ENCODE measurements at regions not wholly inside any gene's neighbourhood (a gene's known extent, or its start where the extent isn't known, plus 50 kb on each side); places are given as distances from the start of the nearest gene placed in this dataset.
"Not testable (repeated sequence)": the region's sequence is repeated elsewhere in the genome, so short reads cannot be mapped to it uniquely, and the experiment has no call there.

DNA sequence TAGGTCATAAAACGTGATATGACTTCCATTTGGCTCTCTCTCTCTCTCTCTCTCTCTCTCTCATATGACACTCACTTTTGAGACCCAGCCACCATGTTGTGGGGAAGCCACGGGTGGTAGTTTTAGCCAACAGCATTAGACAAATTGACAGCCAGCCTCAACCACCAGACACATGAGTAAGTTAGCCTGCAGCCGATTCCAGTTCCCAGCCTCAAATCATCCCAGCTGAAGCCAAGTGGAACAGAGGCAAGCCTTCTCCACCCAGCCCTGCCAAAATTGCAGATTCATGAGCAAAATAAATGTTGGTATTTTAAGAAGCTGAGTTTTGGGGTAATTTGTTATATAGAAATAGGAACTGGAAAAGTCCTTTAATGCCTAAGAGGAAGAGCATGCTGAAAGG lies 98.0 kb upstream of the DNAH14 start:
- H3K27me3 ChIP-seq (replicated peaks; ENCODE audit: control insufficient read depth, insufficient read depth, low read length): no peaks in the 10 kb centered on the region
- H3K9me3 ChIP-seq: peaks cover 7% of the 10 kb centered on the region; the same call in 1 of the 2 replicates
- CTCF ChIA-PET: no interaction called here
- H3K36me3 ChIP-seq (ENCODE audit: control insufficient read depth, insufficient read depth, low read length): no peaks in the 10 kb centered on the region
- Mint-ChIP-seq H3K4me1 (ENCODE audit: low read depth, unreplicated experiment) (no peaks in the 10 kb centered on the region), H3K27me3 (ENCODE audit: insufficient read depth, unreplicated experiment) (peaks cover 6% of the 10 kb centered on the region), H3K36me3 (ENCODE audit: insufficient read depth, unreplicated experiment) (no peaks in the 10 kb centered on the region), H3K9me3 (ENCODE audit: unreplicated experiment) (peaks cover 14% of the 10 kb centered on the region), H3K27ac (ENCODE audit: unreplicated experiment) (no peak overlapping the region), H3K4me3 (ENCODE audit: unreplicated experiment) (no peak overlapping the region)
- TF ChIP-seq, protein P1, sequence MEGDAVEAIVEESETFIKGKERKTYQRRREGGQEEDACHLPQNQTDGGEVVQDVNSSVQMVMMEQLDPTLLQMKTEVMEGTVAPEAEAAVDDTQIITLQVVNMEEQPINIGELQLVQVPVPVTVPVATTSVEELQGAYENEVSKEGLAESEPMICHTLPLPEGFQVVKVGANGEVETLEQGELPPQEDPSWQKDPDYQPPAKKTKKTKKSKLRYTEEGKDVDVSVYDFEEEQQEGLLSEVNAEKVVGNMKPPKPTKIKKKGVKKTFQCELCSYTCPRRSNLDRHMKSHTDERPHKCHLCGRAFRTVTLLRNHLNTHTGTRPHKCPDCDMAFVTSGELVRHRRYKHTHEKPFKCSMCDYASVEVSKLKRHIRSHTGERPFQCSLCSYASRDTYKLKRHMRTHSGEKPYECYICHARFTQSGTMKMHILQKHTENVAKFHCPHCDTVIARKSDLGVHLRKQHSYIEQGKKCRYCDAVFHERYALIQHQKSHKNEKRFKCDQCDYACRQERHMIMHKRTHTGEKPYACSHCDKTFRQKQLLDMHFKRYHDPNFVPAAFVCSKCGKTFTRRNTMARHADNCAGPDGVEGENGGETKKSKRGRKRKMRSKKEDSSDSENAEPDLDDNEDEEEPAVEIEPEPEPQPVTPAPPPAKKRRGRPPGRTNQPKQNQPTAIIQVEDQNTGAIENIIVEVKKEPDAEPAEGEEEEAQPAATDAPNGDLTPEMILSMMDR (IDR thresholded peaks at IDR 0.05; ENCODE audit: insufficient read depth in 1 of 2, low read depth in 1 of 2, low read length in 1 of 2, severe bottlenecking in 1 of 2, unreplicated experiment in 1 of 2): no peak
- no peak overlapping the region for H3K4me3 ChIP-seq (ENCODE audit: low read depth, low read length)
- POLR2A ChIA-PET: no interaction called here
- no TSS peak for BruUV-seq (replicated peaks)
- H3K4me1 ChIP-seq: no peaks in the 10 kb centered on the region
- DNase-seq: no peak
- intact Hi-C loops (cut with micrococcal nuclease; ENCODE audit: unreplicated experiment): no loop called here

DNA sequence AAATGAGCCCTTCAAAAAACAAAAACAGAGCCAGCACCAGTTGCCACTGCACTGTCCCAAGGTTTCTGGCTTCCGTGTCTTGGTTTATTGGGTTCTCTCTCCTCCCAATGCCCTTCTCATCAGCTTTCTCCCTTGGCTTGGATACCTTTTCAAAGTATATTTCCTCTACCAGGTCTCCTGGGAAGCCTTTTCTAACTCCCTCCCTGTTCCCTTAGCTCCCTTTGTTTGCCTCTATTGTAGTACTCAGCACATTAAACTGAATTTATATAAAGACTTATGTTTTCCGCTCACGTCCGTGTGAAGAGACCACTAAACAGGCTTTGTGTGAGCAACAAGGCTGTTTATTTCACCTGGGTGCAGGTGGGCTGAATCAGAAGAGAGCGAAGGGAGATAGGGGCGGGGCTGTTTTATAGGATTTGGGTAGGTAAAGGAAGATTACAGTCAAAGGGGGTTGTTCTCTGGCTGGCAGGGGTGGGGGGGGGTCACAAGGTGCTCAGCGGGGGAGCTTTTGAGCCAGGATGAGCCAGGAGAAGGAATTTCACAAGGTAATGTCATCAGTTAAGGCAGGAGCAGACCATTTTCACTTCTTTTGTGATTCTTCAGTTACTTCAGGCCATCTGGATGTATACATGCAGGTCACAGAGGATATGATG lies 89.7 kb upstream of the DNAH14 start:
- H3K27me3 Mint-ChIP-seq (ENCODE audit: insufficient read depth, unreplicated experiment); DNase-seq; H3K27me3 ChIP-seq (replicated peaks; ENCODE audit: control insufficient read depth, insufficient read depth, low read length); H3K4me1 ChIP-seq; H3K4me3 Mint-ChIP-seq (ENCODE audit: unreplicated experiment); H3K4me3 ChIP-seq (ENCODE audit: low read depth, low read length); H3K27ac Mint-ChIP-seq (ENCODE audit: unreplicated experiment); intact Hi-C loops (cut with micrococcal nuclease; ENCODE audit: unreplicated experiment); H3K4me1 Mint-ChIP-seq (ENCODE audit: low read depth, unreplicated experiment); H3K36me3 Mint-ChIP-seq (ENCODE audit: insufficient read depth, unreplicated experiment); H3K36me3 ChIP-seq (ENCODE audit: control insufficient read depth, insufficient read depth, low read length); POLR2A ChIA-PET; BruUV-seq (replicated peaks); CTCF ChIA-PET; H3K9me3 ChIP-seq: not testable (repeated sequence)
- peaks cover 28% of the 10 kb centered on the region for H3K9me3 Mint-ChIP-seq (ENCODE audit: unreplicated experiment)

DNA sequence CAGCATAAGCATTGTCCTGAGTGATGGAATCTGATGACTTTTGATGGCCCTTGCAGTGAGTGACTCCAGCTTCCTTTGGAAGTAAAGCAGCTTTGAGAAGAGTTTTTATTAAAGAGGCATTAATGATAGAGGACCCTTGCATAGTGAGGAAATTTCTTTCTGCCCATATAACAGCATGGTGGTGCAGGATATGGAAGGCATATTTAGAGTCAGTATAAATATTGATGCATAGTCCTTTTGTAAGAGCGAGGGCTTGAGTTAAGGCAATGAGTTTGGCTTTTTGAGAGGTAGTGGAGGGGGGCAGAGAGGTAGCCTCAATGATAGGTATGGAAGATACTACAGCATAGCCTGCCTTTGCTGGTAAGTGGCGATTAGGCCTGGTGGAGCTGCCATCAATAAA lies 87.7 kb upstream of the DNAH14 start:
- H3K27me3 Mint-ChIP-seq (ENCODE audit: insufficient read depth, unreplicated experiment); intact Hi-C loops (cut with micrococcal nuclease; ENCODE audit: unreplicated experiment); POLR2A ChIA-PET; DNase-seq; H3K27ac Mint-ChIP-seq (ENCODE audit: unreplicated experiment); H3K36me3 Mint-ChIP-seq (ENCODE audit: insufficient read depth, unreplicated experiment); H3K4me1 Mint-ChIP-seq (ENCODE audit: low read depth, unreplicated experiment); H3K9me3 ChIP-seq; H3K4me3 ChIP-seq (ENCODE audit: low read depth, low read length); BruUV-seq (replicated peaks); H3K4me3 Mint-ChIP-seq (ENCODE audit: unreplicated experiment); H3K4me1 ChIP-seq; H3K27me3 ChIP-seq (replicated peaks; ENCODE audit: control insufficient read depth, insufficient read depth, low read length); CTCF ChIA-PET; H3K36me3 ChIP-seq (ENCODE audit: control insufficient read depth, insufficient read depth, low read length): not testable (repeated sequence)
- H3K9me3 Mint-ChIP-seq (ENCODE audit: unreplicated experiment): peaks cover 35% of the 10 kb centered on the region

DNA sequence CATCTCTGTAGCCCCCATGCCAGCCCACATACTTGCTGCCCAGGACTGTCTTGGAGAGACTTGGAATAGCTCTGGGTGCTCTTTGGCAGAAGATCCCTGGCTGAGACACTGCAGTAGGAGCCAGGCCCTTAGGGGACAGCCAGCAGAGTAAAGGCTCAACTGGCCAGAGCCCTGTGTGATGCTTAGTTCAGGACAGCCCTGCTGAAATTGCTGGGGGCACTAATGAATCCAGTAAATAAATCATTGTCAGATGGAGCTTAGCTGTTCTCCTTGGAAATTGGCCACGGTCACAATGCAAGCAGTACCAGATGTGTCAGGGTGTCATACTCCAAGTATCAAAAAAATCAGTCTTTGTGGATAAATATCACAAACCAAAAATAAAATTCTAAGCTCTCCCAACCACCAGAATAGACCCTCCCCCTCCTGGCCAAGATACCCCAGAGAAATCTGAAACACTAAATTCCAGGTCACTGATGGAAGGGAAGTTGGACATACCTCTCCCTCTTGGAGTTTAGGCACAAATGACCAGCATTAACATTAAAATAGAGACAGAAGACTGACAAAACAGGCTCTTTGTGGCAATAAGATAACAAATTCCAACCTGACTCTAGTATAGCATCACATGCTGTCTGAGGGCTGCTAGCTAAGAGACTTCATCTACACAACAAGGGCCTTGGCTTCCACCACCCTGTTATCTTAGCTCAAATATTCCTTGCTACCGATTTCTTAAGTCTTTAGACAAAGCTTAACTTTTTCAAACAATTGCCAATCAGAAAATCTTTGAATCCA lies 83.2 kb upstream of the DNAH14 start:
- Mint-ChIP-seq H3K27ac (ENCODE audit: unreplicated experiment) (no peak overlapping the region), H3K36me3 (ENCODE audit: insufficient read depth, unreplicated experiment) (no peaks in the 10 kb centered on the region), H3K4me1 (ENCODE audit: low read depth, unreplicated experiment) (no peaks in the 10 kb centered on the region), H3K9me3 (ENCODE audit: unreplicated experiment) (peaks cover 20% of the 10 kb centered on the region), H3K4me3 (ENCODE audit: unreplicated experiment) (no peak overlapping the region), H3K27me3 (ENCODE audit: insufficient read depth, unreplicated experiment) (no peaks in the 10 kb centered on the region)
- Histone ChIP-seq H3K4me3 (ENCODE audit: low read depth, low read length) (no peak overlapping the region), H3K27me3 (replicated peaks; ENCODE audit: control insufficient read depth, insufficient read depth, low read length) (no peaks in the 10 kb centered on the region), H3K4me1 (no peaks in the 10 kb centered on the region), H3K9me3 (no peaks in the 10 kb centered on the region), H3K36me3 (ENCODE audit: control insufficient read depth, insufficient read depth, low read length) (no peaks in the 10 kb centered on the region)
- BruUV-seq (replicated peaks): no TSS peak
- DNase-seq: no peak
- TF ChIP-seq, protein P1 (IDR thresholded peaks at IDR 0.05; ENCODE audit: insufficient read depth in 1 of 2, low read depth in 1 of 2, low read length in 1 of 2, severe bottlenecking in 1 of 2, unreplicated experiment in 1 of 2): no peak
- intact Hi-C loops (cut with micrococcal nuclease; ENCODE audit: unreplicated experiment): no loop called here
- POLR2A ChIA-PET: no interaction called here
- CTCF ChIA-PET: no interaction called here
